Neutrophil (primary cell): ENCODE measurements at regions not wholly inside any gene's neighbourhood (a gene's known extent, or its start where the extent isn't known, plus 50 kb on each side); places are given as distances from the start of the nearest gene placed in this dataset.

ENCODE experiments used
- H3K27ac ChIP-seq: fragments of 200-600 bp; sonication (generic); 2 replicates; pipeline ENCODE4 v1.5.1; 2016; ENCODE audit warnings: mild to moderate bottlenecking, moderate library complexity
- H3K27me3 ChIP-seq: fragments of 200-600 bp; sonication (generic); 2 replicates; pipeline ENCODE4 v1.6.0; 2016; ENCODE audit warnings: mild to moderate bottlenecking
- H3K36me3 ChIP-seq: fragments of 200-600 bp; sonication (generic); 2 replicates; pipeline ENCODE4 v1.5.1; 2017
- H3K4me1 ChIP-seq, 2 experiments: fragments of 200-600 bp in 1 of 2; sonication (generic) in 1 of 2; 1 replicate in 1 of 2; 2 replicates in 1 of 2; pipeline versions ENCODE4 v1.5.1 to v1.6.1; 2013 to 2016; ENCODE audit warnings: low read depth in 1 of 2, low read length in 1 of 2, mild to moderate bottlenecking in 1 of 2, moderate library complexity in 1 of 2; ENCODE audit not compliant: control insufficient read depth in 1 of 2, insufficient read depth in 1 of 2
- H3K4me3 ChIP-seq, 2 experiments: fragments of 200-600 bp in 1 of 2; sonication (generic) in 1 of 2; 1 replicate in 1 of 2; 2 replicates in 1 of 2; pipeline ENCODE4 v1.5.1; 2013 to 2016; ENCODE audit warnings: low read depth in 1 of 2, low read length in 1 of 2, mild to moderate bottlenecking in 1 of 2, moderate library complexity in 1 of 2
- H3K9me3 ChIP-seq: fragments of 200-600 bp; sonication (generic); 2 replicates; pipeline ENCODE4 v1.5.1; 2016
- CTCF ChIP-seq: fragments of 200-600 bp; sonication (generic); IDR thresholded peaks from 2 replicates; pipeline ENCODE4 v1.5.1; 2016; ENCODE audit warnings: antibody characterized with exemption

- TF ChIP-seq CTCF, result no peak
- Histone ChIP-seq H3K4me1 (no peaks in the 10 kb centered on the region), H3K4me3 (no peak overlapping the region), H3K27me3 (no peaks in the 10 kb centered on the region), H3K27ac (no peak overlapping the region), H3K36me3 (no peaks in the 10 kb centered on the region), H3K9me3 (no peaks in the 10 kb centered on the region)
Observed at GRCh38 chr7:28343462-28343861, 68.9 kb upstream of the CREB5 start.

DNA sequence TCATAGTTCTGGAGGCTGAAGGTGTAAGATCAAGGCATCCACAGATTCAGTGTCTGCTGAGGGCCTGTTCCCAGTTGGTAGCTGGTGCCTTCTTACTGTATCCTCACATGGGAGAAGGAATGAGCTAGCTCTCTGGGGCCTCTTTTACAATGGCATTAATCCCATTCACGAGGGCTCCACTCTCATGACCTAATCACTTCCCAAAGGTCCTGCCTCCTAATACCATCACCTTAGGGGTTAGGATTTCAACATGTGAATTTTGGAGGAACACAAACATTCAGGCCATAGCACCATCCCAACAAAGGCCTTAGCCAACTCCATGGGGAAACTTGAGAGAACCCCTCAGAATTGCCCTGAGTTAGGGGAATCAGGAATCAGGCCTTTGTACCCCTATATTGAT, 66.1 kb upstream of the CREB5 start:
- Histone ChIP-seq H3K27me3 (peaks cover 11% of the 10 kb centered on the region), H3K27ac (no peak overlapping the region), H3K36me3 (no peaks in the 10 kb centered on the region), H3K4me3 (no peak overlapping the region), H3K4me1 (no peaks in the 10 kb centered on the region), H3K9me3 (no peaks in the 10 kb centered on the region)
- no peak for TF ChIP-seq CTCF

GRCh38 chr7:28346676-28347363, 65.5 kb upstream of the CREB5 start:
- no peaks in the 10 kb centered on the region for H3K9me3 ChIP-seq
- peaks cover 11% of the 10 kb centered on the region for H3K27me3 ChIP-seq
- no peak overlapping the region for H3K4me3 ChIP-seq
- H3K27ac ChIP-seq, result no peak overlapping the region
- no peaks in the 10 kb centered on the region for H3K4me1 ChIP-seq
- no peaks in the 10 kb centered on the region for H3K36me3 ChIP-seq
- no peak for TF ChIP-seq CTCF

- H3K27me3 ChIP-seq, result peaks cover 11% of the 10 kb centered on the region
- no peaks in the 10 kb centered on the region for H3K9me3 ChIP-seq
- no peak for TF ChIP-seq CTCF
- no peaks in the 10 kb centered on the region for H3K36me3 ChIP-seq
- no peaks in the 10 kb centered on the region for H3K4me1 ChIP-seq
- no peak overlapping the region for H3K27ac ChIP-seq
- H3K4me3 ChIP-seq, result no peak overlapping the region
Observed at GRCh38 chr7:28347475-28348318, 64.6 kb upstream of the CREB5 start.

- no peak for TF ChIP-seq CTCF
- Histone ChIP-seq H3K27ac (no peak overlapping the region), H3K4me3 (no peak overlapping the region), H3K9me3 (no peaks in the 10 kb centered on the region), H3K27me3 (peaks cover 11% of the 10 kb centered on the region), H3K36me3 (no peaks in the 10 kb centered on the region), H3K4me1 (no peaks in the 10 kb centered on the region)
Observed at GRCh38 chr7:28348636-28349035, 63.7 kb upstream of the CREB5 start.
